ENCODE measurements at regions not wholly inside any gene's neighbourhood (a gene's known extent, or its start where the extent isn't known, plus 50 kb on each side); places are given as distances from the start of the nearest gene placed in this dataset.
"Not testable (repeated sequence)": the region's sequence is repeated elsewhere in the genome, so short reads cannot be mapped to it uniquely, and the experiment has no call there.

GRCh38 chr7:114806590-114807162 is 115.2 kb upstream of the MDFIC start:
- no peak for DNase-seq (ENCODE audit: low read depth)

DNA sequence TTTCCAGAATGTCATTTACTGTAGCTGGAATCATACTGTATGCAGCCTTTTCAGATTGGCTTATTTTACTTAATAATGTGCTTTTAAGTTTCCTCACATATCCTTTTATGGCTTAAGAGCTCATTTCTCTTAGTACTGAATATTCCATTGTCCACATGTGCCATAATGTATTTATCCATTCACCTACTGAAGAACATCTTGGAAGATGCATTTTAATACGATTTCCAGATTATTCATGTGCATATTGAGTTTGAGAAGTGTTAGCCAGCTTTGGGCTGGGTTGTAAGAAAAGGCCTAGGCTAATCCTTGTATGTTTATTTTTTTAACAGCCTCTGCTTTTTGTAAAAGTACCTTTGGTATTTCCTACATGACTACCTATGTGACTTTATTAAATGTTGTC is 109.3 kb upstream of the MDFIC start:
- no peak for DNase-seq (ENCODE audit: low read depth)

DNA sequence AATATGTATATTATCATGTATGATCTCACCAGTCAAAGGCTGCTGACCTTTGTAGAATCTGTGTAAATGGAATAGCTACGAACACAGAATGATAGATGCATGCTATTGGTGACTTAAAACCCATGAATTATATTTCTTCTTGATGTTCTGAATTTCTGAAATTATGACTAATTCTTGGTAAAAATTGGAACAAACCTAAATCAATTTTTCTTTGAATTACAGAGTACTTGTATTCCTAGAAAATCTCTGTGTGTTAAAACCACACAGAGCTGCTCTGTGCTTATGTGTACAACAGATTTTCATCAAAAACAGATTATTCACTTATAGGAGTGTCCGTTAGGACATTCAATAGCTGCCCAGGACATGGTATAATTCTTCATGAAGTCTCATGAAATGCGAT is 108.3 kb upstream of the MDFIC start:
- DNase-seq (ENCODE audit: low read depth): no peak

DNA sequence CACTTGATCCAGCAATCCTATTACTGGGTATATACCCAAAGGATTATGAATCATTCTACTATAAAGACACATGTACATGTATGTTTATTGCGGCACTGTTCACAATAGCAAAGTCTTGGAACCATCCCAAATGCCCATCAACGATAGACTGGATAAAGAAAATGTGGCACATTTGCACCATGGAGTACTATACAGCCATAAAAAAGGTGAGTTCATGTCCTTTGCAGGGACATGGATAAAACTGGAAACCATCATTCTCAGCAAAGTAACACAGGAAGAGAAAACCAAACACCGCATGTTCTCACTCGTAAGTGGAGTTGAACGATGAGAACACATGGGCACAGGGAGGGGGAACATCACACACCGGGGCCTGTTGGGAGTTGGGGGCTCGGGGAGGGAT is 104.9 kb upstream of the MDFIC start:
- DNase-seq (ENCODE audit: low read depth): not testable (repeated sequence)

DNA sequence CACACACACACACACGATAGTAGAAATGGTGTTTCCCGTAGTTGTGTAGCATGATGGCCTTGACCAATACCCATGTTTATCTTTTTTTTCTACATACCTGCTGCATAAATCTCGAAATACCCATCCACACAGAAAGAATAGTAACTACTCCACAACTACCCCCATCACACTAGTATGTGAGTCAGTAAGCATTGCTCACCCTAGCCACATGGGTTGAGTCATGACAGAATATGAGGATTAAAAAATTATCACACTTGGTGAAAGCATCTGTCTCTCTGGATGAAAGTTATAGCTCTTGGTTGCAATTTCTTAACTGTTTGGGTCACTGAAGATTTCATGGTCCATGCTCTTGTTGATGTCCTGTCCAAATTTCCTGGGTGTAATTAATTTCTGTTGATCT is 103.4 kb upstream of the MDFIC start:
- peak; percentile 86 for DNase-seq (ENCODE audit: low read depth)

DNA sequence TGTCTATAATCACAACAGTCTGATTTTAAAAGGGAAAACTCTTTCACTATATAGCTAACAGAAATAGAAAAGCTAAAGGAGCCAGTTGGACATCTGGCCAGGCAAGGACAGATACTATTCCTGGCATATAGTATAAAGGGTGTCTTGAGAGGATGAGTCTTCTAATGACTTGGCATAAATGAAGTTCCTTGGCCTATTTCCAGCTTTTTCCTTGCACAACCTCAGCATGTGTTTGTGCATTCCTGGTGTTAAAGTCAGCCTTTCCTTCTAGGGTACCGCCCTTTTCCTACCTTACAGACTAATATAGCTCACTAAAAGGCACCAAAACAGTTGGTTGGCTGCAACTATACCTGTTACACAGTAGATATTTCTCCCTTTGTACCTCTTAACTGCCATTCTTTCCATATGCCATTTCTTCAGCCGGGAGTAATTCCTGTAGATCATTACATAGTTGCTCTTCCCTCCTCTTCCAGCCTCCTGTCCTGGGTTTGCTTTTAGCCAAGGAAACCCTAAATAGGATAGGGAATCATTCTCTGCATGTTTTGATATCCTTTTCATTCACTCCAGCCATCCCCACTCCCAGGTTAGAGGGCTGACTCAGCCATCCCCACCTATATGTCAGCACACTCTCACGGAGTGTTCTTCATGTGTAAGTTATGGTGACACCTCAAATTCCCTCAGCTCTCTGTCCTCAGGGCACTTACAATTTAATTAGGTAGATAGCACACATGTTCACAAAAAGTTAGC is 102.1 kb upstream of the MDFIC start:
- peak; percentile 99 for DNase-seq (ENCODE audit: low read depth)

GRCh38 chr7:114821030-114821900 is 100.6 kb upstream of the MDFIC start:
- DNase-seq (ENCODE audit: low read depth): no peak

- no peak for DNase-seq (ENCODE audit: low read depth)
Measured at GRCh38 chr7:114822131-114822530, 99.8 kb upstream of the MDFIC start.

- DNase-seq (ENCODE audit: low read depth): no peak
Measured at GRCh38 chr7:114822844-114823243, 99.0 kb upstream of the MDFIC start.

- no peak for DNase-seq (ENCODE audit: low read depth)
Measured at GRCh38 chr7:114823290-114823689, 98.6 kb upstream of the MDFIC start.

DNA sequence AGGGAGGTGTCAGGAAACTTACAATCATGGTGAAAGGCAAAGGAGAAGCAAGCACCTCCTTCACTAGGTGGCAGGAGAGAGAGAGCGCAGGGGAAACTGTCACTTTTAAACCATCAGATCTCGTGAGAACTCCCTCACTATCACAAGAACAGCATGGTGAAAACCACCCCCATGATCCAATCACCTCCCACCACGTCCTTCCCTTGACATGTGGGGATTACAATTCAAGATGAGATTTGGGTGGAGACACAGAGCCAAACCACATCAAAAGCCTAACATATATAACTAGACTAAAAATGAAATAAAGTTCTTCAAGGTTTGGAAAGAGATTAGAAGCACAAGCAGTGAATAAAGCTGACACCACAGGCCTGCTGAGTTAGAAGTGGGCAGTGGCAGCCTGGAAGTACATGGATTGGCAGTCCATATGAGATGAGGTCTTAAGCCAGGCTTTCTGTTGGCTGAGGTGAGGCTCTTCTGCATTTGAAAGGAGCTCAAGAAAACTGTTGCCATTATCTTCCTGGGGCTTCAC is 96.4 kb upstream of the MDFIC start:
- no peak for DNase-seq (ENCODE audit: low read depth)

DNA sequence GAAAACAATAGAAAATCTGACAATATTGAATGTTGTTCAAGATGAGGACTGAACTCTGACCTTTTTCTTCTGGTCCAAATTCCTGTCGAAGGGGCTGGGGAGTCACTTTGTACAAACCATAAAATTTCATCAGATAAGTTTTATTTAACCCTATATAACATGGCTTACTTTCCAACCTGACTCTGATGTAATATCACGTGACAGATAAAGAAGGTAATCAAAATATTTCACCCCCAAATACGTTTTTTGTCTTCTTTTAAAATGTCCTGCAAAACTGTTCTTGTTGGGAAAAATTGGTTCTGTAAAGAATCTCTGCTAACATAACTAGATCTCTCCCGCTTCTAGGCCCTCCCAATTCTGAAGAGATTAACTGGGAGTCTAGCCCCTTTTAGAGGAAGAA is 90.9 kb upstream of the MDFIC start:
- no peak for DNase-seq (ENCODE audit: low read depth)

DNA sequence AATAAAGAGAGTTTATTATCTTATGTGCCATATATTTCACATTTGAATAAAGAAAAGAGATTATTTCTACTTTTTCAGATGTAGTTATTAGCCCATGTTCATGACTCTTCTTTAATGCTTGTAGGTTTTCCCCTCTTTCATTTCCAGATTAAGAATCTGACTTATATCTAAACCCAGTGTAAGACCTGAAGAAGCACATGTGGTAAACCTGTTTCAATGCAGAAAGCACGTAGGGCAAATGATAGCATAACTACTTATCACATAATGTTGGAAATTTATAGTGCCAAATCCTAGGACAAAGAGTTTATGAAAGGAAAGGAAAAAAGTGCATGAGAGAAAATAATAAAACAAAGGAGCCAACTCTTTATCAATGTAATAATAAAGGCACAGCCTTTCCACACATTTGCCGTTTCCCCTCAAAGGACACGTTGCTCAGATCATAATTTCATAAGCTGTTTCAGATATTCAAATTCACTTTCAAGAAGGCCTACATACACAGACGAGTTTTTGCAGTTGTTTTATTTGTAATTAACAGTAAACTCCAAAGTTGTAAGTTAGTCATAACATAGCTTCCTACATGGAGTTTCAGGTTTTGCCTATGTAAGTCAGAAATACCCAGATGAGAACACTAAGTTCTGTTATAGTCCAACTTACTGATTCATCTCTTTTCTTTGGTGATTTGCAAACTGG is 88.8 kb upstream of the MDFIC start:
- no peak for DNase-seq (ENCODE audit: low read depth)

- DNase-seq (ENCODE audit: low read depth): no peak
Measured at GRCh38 chr7:114835303-114835702, 86.6 kb upstream of the MDFIC start.

DNA sequence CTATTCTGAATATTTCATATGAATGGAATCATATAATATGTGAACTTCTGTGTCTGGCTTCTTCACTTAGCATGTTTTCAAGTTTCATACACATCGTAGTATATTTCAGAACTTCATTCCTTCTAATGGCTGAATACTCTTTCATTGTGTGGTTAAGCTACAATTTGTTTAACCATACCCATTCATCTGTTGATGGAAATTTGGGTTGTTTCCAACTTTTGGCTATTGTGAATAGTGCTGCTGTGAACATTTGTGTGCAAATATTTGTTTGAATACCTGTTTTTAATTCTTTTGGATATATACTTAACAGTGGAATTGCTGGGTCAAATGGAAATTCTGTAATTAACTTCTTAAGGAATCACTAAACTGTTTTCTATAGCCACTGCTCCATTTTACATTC is 86.0 kb upstream of the MDFIC start:
- DNase-seq (ENCODE audit: low read depth): no peak

- DNase-seq (ENCODE audit: low read depth): no peak
Measured at GRCh38 chr7:114842551-114843065, 79.3 kb upstream of the MDFIC start.

DNA sequence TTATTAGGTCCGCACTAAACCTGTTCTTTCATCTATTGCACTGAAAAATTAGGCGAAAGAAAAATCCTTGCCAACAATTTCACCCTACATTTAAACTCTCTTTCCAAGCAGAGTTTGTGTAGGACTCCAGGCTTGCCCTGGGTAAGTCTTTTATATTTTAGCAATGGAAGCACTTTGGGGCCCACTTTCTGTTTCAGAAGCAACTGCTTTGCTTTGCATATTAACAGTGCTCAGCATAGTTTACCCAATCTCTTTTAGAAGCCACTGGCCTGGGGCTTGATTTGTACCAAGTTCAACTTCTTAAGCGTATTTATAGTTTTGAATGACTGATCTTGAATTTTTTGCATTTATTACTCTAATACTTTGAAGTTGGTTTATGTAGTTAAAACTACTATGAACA is 78.8 kb upstream of the MDFIC start:
- no peak for DNase-seq (ENCODE audit: low read depth)

DNA sequence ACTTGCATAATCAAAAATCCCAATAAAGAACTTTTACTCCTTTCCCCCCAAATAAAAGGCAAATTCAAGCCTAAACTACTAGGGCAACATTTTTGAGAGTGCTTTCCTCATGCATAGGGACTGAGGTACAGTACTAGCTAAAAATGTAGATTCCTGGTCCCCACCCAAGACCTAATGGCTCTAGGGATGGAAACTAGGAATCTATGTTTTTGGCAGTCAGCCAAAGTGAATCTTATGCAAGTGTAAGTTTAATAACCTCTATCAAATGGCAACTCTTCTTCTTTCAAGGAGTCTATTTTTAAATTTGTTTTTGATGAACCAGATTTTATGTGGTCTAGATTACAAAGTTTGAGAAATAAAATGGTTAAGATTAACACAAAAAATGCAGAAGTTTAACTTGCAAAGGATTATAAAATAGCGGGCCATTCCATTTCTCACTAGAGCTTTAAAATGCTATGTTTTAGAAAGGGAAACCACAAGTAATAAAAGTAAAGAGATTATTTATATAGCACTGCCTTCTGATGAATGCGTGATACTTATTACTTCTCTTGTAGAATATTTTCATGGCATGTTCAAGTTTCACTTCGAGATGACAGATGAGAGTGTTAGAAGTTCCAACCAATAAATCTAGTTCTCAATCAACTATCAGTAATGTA is 70.4 kb upstream of the MDFIC start:
- no peak for DNase-seq (ENCODE audit: low read depth)

DNA sequence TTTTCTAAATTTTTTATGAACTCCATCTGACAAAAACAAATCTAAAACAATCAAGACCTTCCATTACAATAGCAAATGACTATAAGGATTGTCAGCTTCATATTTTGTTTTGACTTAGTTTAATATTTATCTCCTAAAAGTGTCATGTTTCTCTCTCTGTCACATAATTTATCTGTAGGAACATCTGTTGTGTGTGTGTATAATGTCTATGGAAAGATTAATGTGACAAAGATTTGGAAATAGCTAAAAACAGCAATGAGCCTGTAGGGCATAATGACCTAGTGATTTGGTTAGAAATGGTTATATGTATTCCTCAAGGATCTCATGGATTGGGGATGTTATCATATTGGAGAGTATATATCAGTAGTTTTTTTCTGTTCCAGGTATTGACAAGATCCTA is 69.6 kb upstream of the MDFIC start:
- DNase-seq (ENCODE audit: low read depth): no peak

DNA sequence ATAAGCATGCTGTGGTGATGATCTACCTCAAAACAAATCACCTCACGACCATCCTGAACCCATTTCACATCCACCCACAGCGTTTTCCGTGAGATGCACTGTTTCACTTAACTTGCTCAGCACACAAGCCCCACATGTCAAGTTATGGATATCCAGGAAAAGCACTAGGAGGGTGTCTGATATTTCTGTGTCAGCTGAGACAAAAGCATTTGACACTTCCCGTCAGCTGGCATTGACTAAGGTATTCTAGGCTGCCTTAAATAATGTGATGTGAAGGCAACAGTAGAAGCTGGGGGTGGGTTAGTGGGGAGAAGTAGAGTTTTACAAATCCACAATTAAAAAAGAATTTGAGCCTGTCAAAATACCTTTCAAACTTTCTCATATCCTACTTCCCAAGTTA is 68.7 kb upstream of the MDFIC start:
- no peak for DNase-seq (ENCODE audit: low read depth)

- DNase-seq (ENCODE audit: low read depth): no peak
Measured at GRCh38 chr7:114854369-114854768, 67.5 kb upstream of the MDFIC start.

DNA sequence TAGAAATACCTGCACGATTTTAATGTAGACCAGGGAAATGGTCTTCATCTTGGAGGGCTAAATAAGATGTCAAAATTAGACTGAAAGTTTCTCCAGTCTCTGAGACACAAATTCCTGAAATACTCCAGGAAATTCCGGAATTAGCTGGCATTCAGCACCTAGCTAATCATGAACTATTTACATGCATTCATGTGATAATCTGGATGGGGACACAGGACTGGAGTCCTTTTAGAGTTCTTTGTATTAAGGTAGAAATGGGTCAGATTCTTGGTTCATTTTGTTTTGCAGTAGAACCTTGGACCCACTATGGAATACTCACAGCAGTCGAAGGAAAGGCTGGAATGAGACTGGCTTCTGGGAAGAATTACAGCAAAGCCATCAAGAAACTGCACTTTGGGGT is 65.3 kb upstream of the MDFIC start:
- DNase-seq (ENCODE audit: low read depth): peak; percentile 38
